ENCODE measurements at regions not wholly inside any gene's neighbourhood (a gene's known extent, or its start where the extent isn't known, plus 50 kb on each side); places are given as distances from the start of the nearest gene placed in this dataset.

GRCh38 chr1:239879321-239880170, 212.1 kb upstream of the FMN2 start:
- H3K4me3 ChIP-seq (ENCODE audit: low read depth, low read length) = no peak overlapping the region
- TF ChIP-seq CTCF (IDR thresholded peaks at IDR 0.05; ENCODE audit: borderline replicate concordance, insufficient read depth, low read depth, low read length) = no peak

GRCh38 chr1:239882967-239883366, 208.7 kb upstream of the FMN2 start:
- no peak overlapping the region for H3K4me3 ChIP-seq (ENCODE audit: low read depth, low read length)
- TF ChIP-seq CTCF (IDR thresholded peaks at IDR 0.05; ENCODE audit: borderline replicate concordance, insufficient read depth, low read depth, low read length) = no peak

GRCh38 chr1:239884796-239885195, 206.9 kb upstream of the FMN2 start:
- H3K4me3 ChIP-seq (ENCODE audit: low read depth, low read length) = no peak overlapping the region
- TF ChIP-seq CTCF (IDR thresholded peaks at IDR 0.05; ENCODE audit: borderline replicate concordance, insufficient read depth, low read depth, low read length) = no peak

GRCh38 chr1:239886266-239886665, 205.4 kb upstream of the FMN2 start:
- H3K4me3 ChIP-seq (ENCODE audit: low read depth, low read length) = no peak overlapping the region
- TF ChIP-seq CTCF (IDR thresholded peaks at IDR 0.05; ENCODE audit: borderline replicate concordance, insufficient read depth, low read depth, low read length) = no peak

- TF ChIP-seq CTCF (IDR thresholded peaks at IDR 0.05; ENCODE audit: borderline replicate concordance, insufficient read depth, low read depth, low read length) = no peak
- no peak overlapping the region for H3K4me3 ChIP-seq (ENCODE audit: low read depth, low read length)
These were observed 203.0 kb upstream of the FMN2 start for GRCh38 chr1:239888639-239889038.

- no peak for TF ChIP-seq CTCF (IDR thresholded peaks at IDR 0.05; ENCODE audit: borderline replicate concordance, insufficient read depth, low read depth, low read length)
- H3K4me3 ChIP-seq (ENCODE audit: low read depth, low read length) = no peak overlapping the region
These were observed 199.9 kb upstream of the FMN2 start for GRCh38 chr1:239891621-239892358.

Measured in GM12875 (cell line).